IMR-90 (cell line): ENCODE measurements at regions not wholly inside any gene's neighbourhood (a gene's known extent, or its start where the extent isn't known, plus 50 kb on each side); places are given as distances from the start of the nearest gene placed in this dataset.

Experiments
- BHLHE40 ChIP-seq: fragments of 150-350 bp; IDR thresholded peaks from 2 replicates; pipeline ENCODE4 v1.6.1; 2016; ENCODE audit warnings: mild to moderate bottlenecking, low read depth, low read length
- CEBPB ChIP-seq: IDR thresholded peaks from 2 replicates; pipeline ENCODE4 v1.6.1; 2012; ENCODE audit warnings: low read depth, low read length, improper control_type of control experiment
- CTCF ChIP-seq: conservative IDR thresholded peaks from 2 replicates; pipeline ENCODE4 v1.5.1; 2012; ENCODE audit warnings: mild to moderate bottlenecking, low read depth, low read length, improper control_type of control experiment
- FOS ChIP-seq: fragments of 150-350 bp; IDR thresholded peaks from 2 replicates; pipeline ENCODE4 v1.6.1; 2016; ENCODE audit warnings: low read depth, low read length
- MAFK ChIP-seq: IDR thresholded peaks from 2 replicates; pipeline ENCODE4 v1.6.1; 2012; ENCODE audit warnings: low read depth, low read length, improper control_type of control experiment
- MAZ ChIP-seq: IDR thresholded peaks from 2 replicates; pipeline ENCODE4 v1.6.1; 2012; ENCODE audit warnings: low read depth, mild to moderate bottlenecking, low read length, improper control_type of control experiment, moderate library complexity, borderline replicate concordance
- NFE2L2 ChIP-seq: fragments of 150-350 bp; IDR thresholded peaks from 2 replicates; pipeline ENCODE4 v1.6.1; 2016; ENCODE audit warnings: low read depth, mild to moderate bottlenecking, low read length
- POLR2A ChIP-seq: IDR thresholded peaks from 2 replicates; pipeline ENCODE4 v1.6.1; 2012; ENCODE audit warnings: mild to moderate bottlenecking, low read depth, low read length
- RAD21 ChIP-seq: IDR thresholded peaks from 2 replicates; pipeline ENCODE4 v1.6.1; 2012; ENCODE audit warnings: low read length, improper control_type of control experiment
- RCOR1 ChIP-seq: IDR thresholded peaks from 2 replicates; pipeline ENCODE4 v1.6.1; 2012; ENCODE audit warnings: mild to moderate bottlenecking, low read length, improper control_type of control experiment; ENCODE audit not compliant: insufficient replicate concordance
- RFX5 ChIP-seq: IDR thresholded peaks from 2 replicates; pipeline ENCODE4 v1.8.0; 2012; ENCODE audit warnings: low read depth, mild to moderate bottlenecking, low read length, moderate library complexity
- TF ChIP-seq, protein P1 (sequence below): fragments of 150-350 bp; IDR thresholded peaks from 2 replicates; pipeline ENCODE4 v1.6.1; 2017; ENCODE audit warnings: mild to moderate bottlenecking, antibody characterized with exemption, low read length, low read depth
- TF ChIP-seq, protein P2 (sequence below): fragments of 150-350 bp; IDR thresholded peaks from 2 replicates; pipeline ENCODE4 v1.6.1; 2016; ENCODE audit warnings: low read depth, mild to moderate bottlenecking, low read length, moderate library complexity, borderline replicate concordance

GRCh38 chr5:129384736-129385135 is 75.4 kb upstream of the ADAMTS19 start:
- TF ChIP-seq CTCF (no peak), NFE2L2 (no peak), CEBPB (no peak), POLR2A (no peak), MAFK (no peak), RFX5 (no peak), RAD21 (no peak), BHLHE40 (no peak), MAZ (no peak), FOS (no peak), RCOR1 (no peak)
- TF ChIP-seq, protein P1, sequence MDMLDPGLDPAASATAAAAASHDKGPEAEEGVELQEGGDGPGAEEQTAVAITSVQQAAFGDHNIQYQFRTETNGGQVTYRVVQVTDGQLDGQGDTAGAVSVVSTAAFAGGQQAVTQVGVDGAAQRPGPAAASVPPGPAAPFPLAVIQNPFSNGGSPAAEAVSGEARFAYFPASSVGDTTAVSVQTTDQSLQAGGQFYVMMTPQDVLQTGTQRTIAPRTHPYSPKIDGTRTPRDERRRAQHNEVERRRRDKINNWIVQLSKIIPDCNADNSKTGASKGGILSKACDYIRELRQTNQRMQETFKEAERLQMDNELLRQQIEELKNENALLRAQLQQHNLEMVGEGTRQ = no peak
- TF ChIP-seq, protein P2, sequence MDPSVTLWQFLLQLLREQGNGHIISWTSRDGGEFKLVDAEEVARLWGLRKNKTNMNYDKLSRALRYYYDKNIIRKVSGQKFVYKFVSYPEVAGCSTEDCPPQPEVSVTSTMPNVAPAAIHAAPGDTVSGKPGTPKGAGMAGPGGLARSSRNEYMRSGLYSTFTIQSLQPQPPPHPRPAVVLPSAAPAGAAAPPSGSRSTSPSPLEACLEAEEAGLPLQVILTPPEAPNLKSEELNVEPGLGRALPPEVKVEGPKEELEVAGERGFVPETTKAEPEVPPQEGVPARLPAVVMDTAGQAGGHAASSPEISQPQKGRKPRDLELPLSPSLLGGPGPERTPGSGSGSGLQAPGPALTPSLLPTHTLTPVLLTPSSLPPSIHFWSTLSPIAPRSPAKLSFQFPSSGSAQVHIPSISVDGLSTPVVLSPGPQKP = no peak
